Smooth muscle cell (in vitro differentiated cells): ENCODE measurements at regions not wholly inside any gene's neighbourhood (a gene's known extent, or its start where the extent isn't known, plus 50 kb on each side); places are given as distances from the start of the nearest gene placed in this dataset.
A peak's percentile ranks its signal among the peaks of the same experiment; 100 is the strongest.

ENCODE experiments used
- DNase-seq: peaks from one replicate; lab custom pipeline; 2025; ENCODE audit not compliant: unreplicated experiment; lab: John Stamatoyannopoulos, UW
- H2AFZ ChIP-seq: fragments of 200-600 bp; sonication (generic); 2 replicates; pipeline ENCODE4 v1.6.0; 2016; ENCODE audit warnings: antibody characterized with exemption, low read depth, mild to moderate bottlenecking
- H3F3A ChIP-seq: fragments of 200-600 bp; sonication (generic); 2 replicates; pipeline ENCODE4 v1.6.0; 2017; ENCODE audit warnings: antibody characterized with exemption, low read depth
- H3K27ac ChIP-seq: fragments of 200-600 bp; sonication (generic); 2 replicates; pipeline ENCODE4 v1.5.1; 2016; ENCODE audit warnings: low read depth, mild to moderate bottlenecking
- H3K27me3 ChIP-seq: fragments of 200-600 bp; sonication (generic); 2 replicates; pipeline ENCODE4 v1.6.1; 2016; ENCODE audit warnings: low read depth, mild to moderate bottlenecking
- H3K36me3 ChIP-seq: fragments of 200-600 bp; sonication (generic); 2 replicates; pipeline ENCODE4 v1.5.1; 2016; ENCODE audit warnings: low read depth
- H3K4me1 ChIP-seq: fragments of 200-600 bp; sonication (generic); 2 replicates; pipeline ENCODE4 v1.5.1; 2016; ENCODE audit warnings: low read depth
- H3K4me2 ChIP-seq: fragments of 200-600 bp; sonication (generic); 2 replicates; pipeline ENCODE4 v1.6.0; 2016; ENCODE audit warnings: mild to moderate bottlenecking
- H3K4me3 ChIP-seq: fragments of 200-600 bp; sonication (generic); 2 replicates; pipeline ENCODE4 v1.5.1; 2016; ENCODE audit warnings: mild to moderate bottlenecking
- H3K79me2 ChIP-seq: fragments of 200-600 bp; sonication (generic); 2 replicates; pipeline ENCODE4 v1.6.0; 2016; ENCODE audit warnings: low read depth, mild to moderate bottlenecking
- H3K9ac ChIP-seq: fragments of 200-600 bp; sonication (generic); 2 replicates; pipeline ENCODE4 v1.6.0; 2016; ENCODE audit warnings: low read depth
- H3K9me3 ChIP-seq: fragments of 200-600 bp; sonication (generic); replicated peaks from 2 replicates; pipeline ENCODE4 v1.5.1; 2016; ENCODE audit warnings: low read depth
- H4K20me1 ChIP-seq: fragments of 200-600 bp; sonication (generic); 2 replicates; pipeline ENCODE4 v1.6.0; 2016; ENCODE audit warnings: low read depth
- WGBS: methylation state at CpG from one replicate; pipeline ENCODE4 v1.1.7; 2016; ENCODE audit warnings: low lambda C conversion rate; 5-methylcytosine and 5-hydroxymethylcytosine counted together
- TF ChIP-seq, protein P1 (sequence below): fragments of 200-600 bp; sonication (generic); IDR thresholded peaks from 2 replicates; pipeline ENCODE4 v1.5.1; 2017; ENCODE audit warnings: borderline replicate concordance, mild to moderate bottlenecking, antibody characterized with exemption; ENCODE audit not compliant: insufficient read depth, poor library complexity, severe bottlenecking

DNA sequence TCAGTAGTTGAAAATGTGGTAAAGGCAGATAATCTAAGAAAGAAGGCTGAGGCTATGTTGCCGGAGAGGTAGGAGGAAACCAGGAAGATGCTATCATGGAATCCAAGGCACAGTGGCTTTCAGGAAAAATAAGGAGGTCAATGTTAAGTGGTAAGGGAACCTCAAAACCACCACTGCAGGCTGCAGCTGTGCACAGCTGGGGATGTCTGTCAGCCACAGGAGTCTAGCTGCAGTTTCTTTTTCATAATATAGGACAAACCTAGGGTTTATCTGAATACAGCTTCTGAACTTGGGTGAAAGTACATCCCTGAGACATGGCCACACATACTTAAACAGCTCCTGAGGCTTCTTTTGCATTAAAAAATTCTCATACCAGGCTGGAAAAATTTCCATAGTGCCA lies 93.9 kb downstream of the SLC5A7 start:
- Histone ChIP-seq H3F3A (no peaks in the 10 kb centered on the region), H3K79me2 (no peaks in the 10 kb centered on the region), H3K4me1 (no peaks in the 10 kb centered on the region), H3K4me2 (no peak overlapping the region), H2AFZ (no peak overlapping the region), H3K9me3 (no peaks in the 10 kb centered on the region), H3K4me3 (no peak overlapping the region), H3K27me3 (no peaks in the 10 kb centered on the region), H3K9ac (no peak overlapping the region), H3K27ac (no peak overlapping the region), H4K20me1 (no peaks in the 10 kb centered on the region), H3K36me3 (no peaks in the 10 kb centered on the region)
- 89% methylated on average over 1 of the region's 1 CpG for WGBS
- TF ChIP-seq, protein P1, sequence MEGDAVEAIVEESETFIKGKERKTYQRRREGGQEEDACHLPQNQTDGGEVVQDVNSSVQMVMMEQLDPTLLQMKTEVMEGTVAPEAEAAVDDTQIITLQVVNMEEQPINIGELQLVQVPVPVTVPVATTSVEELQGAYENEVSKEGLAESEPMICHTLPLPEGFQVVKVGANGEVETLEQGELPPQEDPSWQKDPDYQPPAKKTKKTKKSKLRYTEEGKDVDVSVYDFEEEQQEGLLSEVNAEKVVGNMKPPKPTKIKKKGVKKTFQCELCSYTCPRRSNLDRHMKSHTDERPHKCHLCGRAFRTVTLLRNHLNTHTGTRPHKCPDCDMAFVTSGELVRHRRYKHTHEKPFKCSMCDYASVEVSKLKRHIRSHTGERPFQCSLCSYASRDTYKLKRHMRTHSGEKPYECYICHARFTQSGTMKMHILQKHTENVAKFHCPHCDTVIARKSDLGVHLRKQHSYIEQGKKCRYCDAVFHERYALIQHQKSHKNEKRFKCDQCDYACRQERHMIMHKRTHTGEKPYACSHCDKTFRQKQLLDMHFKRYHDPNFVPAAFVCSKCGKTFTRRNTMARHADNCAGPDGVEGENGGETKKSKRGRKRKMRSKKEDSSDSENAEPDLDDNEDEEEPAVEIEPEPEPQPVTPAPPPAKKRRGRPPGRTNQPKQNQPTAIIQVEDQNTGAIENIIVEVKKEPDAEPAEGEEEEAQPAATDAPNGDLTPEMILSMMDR: no peak
- no peak for DNase-seq

DNA sequence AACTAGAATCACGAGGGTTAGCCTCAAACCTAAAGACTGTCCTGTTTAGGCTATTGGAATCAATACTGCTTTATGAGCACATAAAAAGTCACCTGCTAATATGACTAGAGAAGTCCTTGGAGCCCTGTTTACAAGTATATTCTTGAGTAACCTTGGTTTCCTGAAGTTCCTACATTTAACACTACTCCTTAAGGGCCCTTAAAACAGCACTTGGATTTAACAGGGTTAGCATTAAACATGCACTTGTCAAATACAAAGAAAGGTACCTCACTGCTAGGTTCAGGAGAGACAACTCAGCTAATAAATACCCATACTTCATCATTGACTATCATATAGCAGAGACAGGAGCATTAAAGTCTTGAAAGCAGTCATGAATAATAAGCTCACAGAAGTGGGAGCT lies 96.7 kb downstream of the SLC5A7 start:
- Histone ChIP-seq H3K4me3 (no peak overlapping the region), H3K79me2 (no peaks in the 10 kb centered on the region), H2AFZ (no peak overlapping the region), H3K4me2 (no peak overlapping the region), H3K9me3 (no peaks in the 10 kb centered on the region), H3F3A (no peaks in the 10 kb centered on the region), H3K27ac (no peak overlapping the region), H3K9ac (no peak overlapping the region), H3K36me3 (no peaks in the 10 kb centered on the region), H4K20me1 (no peaks in the 10 kb centered on the region), H3K27me3 (no peaks in the 10 kb centered on the region), H3K4me1 (no peaks in the 10 kb centered on the region)
- TF ChIP-seq, protein P1: no peak
- 89% methylated on average over 1 of the region's 1 CpG for WGBS
- no peak for DNase-seq

DNA sequence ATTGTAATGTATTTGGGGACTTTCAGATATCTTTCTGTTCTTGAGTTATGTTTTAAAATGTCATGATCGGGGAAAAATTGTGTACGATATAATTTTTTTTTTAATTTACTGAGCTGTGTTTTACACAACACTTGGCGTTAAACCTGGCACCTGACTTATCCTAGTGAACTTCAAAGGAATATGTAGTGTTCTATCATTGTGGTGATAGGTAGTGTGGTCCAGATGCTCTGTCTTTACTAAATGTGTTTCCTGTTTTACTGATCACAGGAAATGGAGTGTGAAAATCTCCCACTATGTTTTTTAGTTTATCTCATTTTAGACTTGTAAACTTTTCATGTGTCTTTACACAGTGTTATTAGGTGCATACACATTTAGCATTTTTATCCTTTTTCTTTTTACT lies 98.0 kb downstream of the SLC5A7 start:
- Histone ChIP-seq H3K36me3 (no peaks in the 10 kb centered on the region), H3K27me3 (no peaks in the 10 kb centered on the region), H3K4me2 (no peak overlapping the region), H3F3A (no peaks in the 10 kb centered on the region), H3K79me2 (no peaks in the 10 kb centered on the region), H3K9me3 (no peaks in the 10 kb centered on the region), H4K20me1 (no peaks in the 10 kb centered on the region), H3K4me3 (no peak overlapping the region), H3K4me1 (no peaks in the 10 kb centered on the region), H3K27ac (no peak overlapping the region), H2AFZ (no peak overlapping the region), H3K9ac (no peak overlapping the region)
- no peak for DNase-seq
- WGBS: 94% methylated on average over 3 of the region's 3 CpGs
- TF ChIP-seq, protein P1: no peak

DNA sequence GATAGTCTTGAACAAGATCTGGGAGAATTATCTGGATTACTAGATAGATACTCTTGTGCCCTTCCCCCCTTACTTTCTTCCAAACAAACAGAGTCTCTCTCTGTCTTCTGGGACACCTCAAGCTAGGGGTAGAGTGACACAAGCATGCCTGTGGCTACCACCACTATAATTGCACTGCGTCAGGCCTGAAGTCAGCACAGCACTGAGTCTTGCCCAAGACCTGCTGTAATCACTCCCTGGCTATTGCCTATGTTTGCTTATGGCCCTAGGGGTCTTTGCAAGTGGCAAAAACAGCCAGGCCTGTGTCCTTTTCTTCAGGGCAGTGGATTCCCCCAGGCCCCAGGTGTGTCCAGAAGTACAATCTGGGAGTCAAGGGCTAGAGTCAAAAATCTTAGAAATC lies 106.6 kb downstream of the SLC5A7 start:
- no peaks in the 10 kb centered on the region for H3K36me3 ChIP-seq
- H3K9me3 ChIP-seq: no peaks in the 10 kb centered on the region
- H3K4me3 ChIP-seq: no peak overlapping the region
- H3K9ac ChIP-seq: peak overlapping the region; percentile 54
- no peaks in the 10 kb centered on the region for H3F3A ChIP-seq
- H4K20me1 ChIP-seq: no peaks in the 10 kb centered on the region
- H3K27ac ChIP-seq: peak overlapping the region; percentile 83
- no peak overlapping the region for H2AFZ ChIP-seq
- no peaks in the 10 kb centered on the region for H3K4me1 ChIP-seq
- WGBS: 77% methylated on average over 1 of the region's 1 CpG
- TF ChIP-seq, protein P1: no peak
- DNase-seq: no peak
- no peaks in the 10 kb centered on the region for H3K27me3 ChIP-seq
- H3K79me2 ChIP-seq: no peaks in the 10 kb centered on the region
- no peak overlapping the region for H3K4me2 ChIP-seq
